HG02943 (cell line): ENCODE measurements at regions not wholly inside any gene's neighbourhood (a gene's known extent, or its start where the extent isn't known, plus 50 kb on each side); places are given as distances from the start of the nearest gene placed in this dataset.

Experiments used
- ATAC-seq: cut with Tn5 transposase; IDR thresholded peaks from one replicate; pipeline ENCODE4 v1.9.1; 2021; ENCODE audit warnings: mild to moderate bottlenecking, low read depth, moderate library complexity; ENCODE audit not compliant: unreplicated experiment

DNA sequence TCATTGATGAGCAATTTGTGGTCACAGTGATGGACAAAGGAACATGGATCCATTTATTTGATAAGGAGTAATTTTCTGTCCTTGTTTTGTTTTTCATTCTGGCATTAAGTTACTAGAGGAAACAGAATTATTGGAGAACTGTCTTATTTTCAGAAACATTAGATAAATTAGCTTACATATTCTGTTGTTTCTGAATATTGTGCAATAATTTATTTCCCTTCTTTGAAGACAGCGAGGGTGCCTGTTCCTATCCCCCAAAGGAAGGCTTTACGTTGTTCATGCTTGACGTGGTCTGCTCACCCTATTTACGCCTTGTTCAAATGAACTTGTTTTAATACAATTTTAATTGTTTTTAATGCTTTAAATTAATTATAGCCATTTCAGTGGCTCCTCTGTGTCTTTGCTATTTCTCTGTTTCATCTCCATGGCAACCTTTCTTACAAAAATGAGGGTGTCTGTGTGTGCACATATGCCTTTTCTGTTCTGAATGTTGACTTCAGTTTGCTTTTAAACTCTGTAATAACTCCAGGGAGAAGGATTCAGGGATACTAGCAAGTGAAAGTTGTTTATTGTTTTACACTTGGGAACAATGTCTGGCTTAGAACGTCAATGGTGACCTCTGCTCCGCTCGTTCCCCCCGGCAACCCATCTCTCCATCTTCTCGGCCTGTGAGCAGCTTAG is 138.3 kb upstream of the PLET1 start:
- no peak for ATAC-seq

DNA sequence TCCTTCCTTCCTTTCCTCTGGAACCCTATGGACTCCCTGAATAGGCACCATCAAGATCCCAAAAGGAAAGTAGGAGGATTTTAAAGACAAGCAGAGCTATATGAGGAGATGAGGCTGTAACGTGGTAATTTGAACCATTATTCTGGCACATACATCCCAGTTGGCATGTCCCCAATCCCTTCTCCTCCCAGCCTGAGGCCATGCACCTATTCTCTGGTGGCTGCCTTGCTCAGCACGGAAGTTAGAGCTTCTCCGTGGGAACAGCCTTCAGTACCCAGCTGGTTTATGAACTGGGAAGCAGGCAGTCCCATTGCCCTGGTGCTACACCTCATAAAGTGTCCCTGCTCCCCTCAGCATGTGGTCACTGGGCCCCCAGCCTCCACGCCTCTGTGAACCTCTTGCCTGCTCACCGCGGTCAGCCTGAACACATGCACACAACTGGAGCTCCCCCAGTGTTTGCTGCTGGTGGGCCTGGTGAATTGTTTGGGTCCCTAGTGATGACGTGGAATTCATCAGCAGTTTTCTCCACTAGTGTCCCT is 139.9 kb upstream of the PLET1 start:
- ATAC-seq, result no peak

DNA sequence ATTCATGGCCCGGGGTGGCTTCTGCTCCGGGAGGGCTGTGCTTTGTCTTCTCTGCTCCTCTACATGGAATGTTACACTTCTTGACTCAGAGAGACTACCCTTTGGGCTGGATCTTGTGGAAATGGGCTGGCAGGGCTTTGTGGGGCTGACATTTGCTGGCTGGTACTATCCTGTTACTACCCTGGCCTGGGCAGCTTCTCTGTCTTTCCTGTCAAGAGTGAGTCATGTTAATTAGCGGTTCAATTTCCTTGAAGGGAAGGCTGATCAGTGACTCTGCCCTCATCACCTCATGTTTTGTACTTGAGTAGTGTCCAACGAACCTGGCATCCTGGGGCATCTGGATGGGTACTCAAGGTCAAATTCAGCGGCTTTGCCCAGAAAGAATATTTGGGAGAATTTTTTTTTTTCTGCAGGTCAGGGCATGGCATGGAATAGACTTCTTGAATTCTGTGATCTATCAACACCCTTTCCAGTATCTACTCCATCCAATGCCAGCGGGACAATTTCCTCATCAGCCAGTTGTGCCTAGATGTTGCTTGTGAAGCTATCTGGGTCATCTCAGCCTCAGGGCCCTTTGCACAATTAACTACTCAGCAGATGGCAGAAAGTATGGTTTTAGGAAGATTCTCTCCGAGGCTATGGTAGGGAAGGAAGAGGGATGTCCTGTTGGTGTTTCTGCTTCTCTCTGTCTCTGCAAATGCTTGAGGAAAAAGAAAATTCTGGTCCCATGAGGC is 140.5 kb upstream of the PLET1 start:
- ATAC-seq, result no peak

DNA sequence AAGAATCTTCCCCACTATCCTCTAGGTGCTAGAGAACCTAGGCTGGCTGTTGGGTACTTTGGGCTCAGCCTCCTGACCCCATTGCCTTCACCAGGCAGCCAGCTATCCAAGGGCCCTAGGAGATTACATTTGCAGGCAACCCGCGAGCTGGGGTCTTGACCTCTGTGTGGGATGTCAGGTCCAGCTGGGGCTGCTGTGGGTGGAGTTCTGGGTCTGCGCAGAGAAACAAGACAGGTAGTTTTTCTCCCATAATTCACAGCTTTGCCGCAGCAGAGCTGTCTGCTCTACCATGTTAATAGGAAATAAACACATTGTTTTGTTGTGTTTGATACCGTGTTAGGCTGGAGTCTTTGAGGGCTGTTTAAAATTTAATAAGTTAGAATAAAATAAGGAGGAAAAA is 142.8 kb upstream of the PLET1 start:
- ATAC-seq, result no peak

DNA sequence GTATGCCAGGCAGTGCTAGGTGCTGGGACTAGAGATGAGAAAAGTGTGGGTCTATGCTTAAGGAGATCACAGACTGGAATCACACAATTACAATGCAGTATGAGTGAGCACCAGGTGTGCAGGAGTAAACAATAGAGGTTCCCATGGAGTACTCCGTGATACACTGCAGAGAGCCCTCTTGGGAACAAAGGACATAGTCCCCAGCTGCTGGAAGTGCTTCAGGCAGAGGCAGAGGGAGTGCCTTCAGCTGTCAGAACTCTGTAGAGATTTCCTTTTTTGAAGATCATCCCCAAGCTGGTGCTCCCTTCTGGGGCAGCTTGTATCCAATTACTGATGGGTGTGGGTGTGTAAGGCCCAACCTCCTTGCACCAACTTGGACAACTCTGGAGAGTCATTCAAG is 143.5 kb upstream of the PLET1 start:
- no peak for ATAC-seq

DNA sequence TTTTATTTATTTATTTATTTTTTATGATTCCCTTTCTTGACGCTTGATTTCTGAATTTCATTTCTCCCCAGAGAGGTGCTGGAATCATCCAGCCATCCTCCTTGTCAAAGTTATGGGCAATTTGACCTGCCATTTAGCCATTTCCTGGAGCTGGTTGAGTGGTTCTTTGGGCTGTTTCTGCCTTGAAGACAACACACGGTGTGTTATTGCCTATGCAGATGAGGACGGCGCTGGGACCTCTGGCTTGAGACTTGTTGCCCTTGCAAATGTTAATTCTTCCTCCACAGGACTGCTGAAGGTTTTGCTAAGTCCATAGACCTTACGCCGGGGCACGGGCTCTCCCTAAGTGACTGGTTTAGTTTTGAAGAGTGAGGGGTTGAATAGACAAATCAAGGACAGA is 147.9 kb upstream of the PLET1 start:
- ATAC-seq, result no peak

DNA sequence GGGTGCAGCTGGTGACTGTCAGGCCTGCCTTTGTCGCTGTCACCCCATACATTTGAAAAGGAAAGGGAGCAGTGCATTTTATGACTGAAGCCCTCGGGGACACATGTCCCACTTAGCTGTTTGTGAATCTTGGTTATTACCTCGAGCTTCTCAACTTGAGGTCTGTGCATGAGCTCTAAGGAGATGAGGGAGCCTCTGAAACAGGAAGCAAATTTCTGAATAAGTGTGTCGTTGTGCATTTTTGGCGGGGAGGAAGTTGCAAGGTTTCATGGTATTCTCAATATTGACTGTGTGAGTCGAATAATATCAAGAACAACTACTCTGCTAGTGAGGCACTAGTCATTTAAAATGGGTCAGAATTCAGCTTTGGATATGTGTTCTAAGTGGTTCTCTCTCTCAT is 149.7 kb upstream of the PLET1 start:
- no peak for ATAC-seq

DNA sequence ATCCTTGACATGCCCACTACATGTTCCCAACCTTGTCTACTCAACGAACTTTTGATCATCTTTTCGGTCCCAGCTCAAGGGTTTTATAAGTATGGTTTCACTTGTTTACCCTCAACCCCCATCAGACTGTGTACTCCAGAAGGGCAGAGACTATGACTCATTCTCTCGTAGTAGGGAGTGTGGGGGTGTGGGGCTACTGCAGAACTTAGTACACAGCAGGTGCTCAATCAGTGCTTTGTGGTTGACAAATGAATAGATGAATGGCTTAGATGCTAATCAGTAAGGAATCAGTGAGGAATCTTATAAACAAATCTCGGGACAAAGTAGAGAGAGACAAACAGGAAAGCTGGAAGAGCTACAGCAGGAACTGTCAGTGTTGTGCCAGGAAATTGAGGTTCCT is 151.7 kb upstream of the PLET1 start:
- ATAC-seq, result no peak

DNA sequence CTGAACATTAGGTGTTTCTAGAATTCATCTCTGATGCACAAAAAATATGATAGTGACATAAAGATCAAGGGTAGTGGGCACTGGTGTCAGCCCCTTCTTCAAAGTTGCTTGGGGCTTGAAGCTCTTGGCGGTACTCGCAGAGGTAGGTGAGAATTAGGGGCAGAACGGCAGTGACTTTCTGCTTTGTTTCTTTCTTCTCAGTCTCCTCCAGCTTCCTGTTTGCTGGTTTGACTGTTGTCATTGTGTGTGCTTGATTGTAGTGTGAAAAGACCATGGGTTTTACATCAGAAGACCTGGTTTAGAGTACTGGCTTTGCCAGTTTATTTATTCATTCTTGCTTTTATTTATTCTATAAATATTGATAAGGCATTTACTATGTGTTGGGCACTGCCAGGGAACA is 156.7 kb upstream of the PLET1 start:
- ATAC-seq, result no peak

DNA sequence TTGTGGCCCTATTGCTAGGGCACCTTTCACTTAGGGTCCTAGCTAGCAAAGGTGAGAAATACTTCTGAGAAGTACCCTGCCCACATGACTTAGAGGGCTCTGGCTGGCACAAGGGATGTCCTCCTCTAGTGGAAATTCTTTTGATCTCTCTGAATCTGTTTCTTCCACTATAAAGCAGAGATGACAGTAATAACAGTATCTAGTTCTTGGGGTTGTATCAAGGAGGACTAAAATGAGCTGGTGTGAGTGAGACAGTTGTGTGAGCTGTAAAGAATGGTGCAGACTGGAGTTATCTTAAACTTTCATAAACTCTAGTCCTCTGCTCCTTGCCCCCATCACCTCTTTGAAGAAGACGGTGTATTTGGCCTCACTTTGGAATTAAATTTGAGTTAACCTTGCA is 157.8 kb upstream of the PLET1 start:
- ATAC-seq, result no peak

DNA sequence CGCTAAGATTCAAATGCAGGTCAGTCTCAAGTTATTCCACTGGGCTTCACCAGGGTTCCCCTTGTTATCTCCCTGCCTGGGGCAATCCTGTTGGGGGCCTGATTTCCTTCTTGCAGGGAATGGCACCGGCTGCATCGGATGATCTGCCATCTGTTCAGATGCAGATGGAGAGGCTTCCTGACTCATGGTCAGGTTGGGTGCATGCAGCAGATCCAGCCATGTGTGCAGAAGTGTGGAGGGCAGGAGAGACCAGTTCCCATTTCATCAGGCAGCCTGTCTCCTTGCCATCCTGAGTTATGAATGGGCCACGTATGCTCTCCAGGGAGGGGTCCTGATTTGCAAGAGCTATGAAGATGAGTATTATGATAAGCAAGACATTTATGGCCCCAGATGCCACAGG is 161.2 kb upstream of the PLET1 start:
- ATAC-seq, result no peak

DNA sequence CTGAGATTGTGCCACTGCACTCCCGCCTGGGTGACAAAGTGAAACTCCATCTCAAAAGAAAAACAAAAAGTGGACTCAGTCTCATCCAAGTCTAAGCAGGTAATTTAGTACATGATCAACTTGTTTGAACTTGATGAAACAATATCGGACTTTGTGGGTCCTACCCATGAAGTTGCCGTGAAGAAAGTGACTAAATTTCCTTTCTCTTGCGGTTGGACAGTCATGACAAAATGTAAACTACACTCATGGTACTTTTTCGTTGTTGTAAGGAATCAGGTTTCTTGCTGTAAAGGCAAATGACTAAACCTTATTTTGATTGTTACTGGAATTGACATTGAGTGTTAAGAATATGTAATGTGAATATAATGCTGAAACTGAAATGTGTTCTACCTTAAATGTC is 164.5 kb upstream of the PLET1 start:
- no peak for ATAC-seq

DNA sequence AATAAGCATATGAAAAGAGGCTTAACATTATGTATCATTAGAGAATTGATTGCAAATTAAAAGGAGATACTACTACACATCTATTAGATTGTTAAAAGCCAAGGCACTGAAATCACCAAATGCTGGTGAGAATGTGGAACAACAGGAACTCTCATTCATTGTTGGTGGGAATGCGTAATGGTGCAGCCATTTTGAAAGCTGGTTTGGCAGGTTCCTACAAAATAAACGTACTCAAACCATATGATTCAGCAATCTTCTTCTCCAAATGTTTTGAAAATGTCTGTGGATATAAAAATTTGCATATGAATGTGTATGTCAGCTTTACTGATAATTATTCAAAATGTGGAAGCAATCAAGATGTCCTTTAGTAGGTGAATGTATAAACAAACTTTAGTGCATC is 176.4 kb upstream of the PLET1 start:
- ATAC-seq, result no peak

DNA sequence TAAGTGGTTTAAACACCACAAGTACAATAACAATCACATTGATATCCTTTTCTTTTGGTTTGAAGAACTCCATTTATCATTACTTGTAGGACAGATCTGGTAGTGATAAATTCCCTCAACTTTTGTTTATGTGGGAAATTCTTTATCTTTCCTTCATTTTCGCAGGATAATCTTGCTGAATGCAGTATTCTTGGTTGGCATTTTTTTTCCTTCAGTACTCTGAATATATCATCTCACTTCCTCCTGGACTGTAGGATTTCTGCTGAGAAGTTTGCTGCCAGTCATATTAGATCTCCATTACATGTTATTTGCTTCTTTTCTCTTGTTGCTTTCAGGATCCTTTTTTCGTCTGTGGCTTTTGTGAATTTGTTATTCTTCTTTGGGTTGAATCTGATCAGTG is 179.0 kb upstream of the PLET1 start:
- ATAC-seq, result no peak

DNA sequence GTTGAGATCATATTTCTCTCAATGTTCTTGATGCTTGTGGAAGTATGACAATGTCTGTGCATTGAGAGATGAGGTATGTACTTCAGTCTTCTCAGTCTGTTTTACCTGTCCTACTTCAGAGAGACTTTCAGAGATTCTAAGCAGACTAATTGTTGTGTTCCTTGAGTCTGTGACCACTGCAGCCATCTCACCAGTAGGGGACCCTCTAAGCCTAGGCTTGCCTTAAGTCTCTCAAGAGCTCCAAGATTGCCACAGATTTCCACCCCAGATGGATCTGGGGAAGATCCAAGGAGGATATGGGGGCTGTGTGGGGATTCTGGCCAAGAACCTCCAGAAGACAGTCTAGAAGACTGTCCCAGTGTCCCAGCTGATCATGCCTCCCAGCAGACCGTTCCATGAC is 179.9 kb upstream of the PLET1 start:
- ATAC-seq, result no peak

DNA sequence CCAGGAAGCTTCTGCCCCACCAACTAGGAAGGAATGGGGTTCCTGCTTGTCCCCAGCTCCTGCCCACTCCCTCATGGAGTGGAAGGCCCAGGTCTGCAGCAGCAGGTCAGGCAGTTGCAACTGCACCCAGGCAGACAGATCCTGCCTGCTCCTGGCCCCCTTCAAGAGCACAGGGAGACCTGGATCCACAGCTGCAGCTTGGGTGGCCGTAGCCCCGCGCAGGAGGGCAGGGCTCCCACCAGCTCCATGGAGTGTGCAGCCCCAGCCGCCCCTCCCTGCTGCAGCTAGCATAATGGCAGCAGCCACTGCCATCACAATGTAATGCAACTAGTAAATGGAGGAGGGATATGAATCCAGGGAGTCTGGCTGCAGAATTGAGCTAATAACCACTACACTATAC is 187.5 kb upstream of the PLET1 start:
- no peak for ATAC-seq

DNA sequence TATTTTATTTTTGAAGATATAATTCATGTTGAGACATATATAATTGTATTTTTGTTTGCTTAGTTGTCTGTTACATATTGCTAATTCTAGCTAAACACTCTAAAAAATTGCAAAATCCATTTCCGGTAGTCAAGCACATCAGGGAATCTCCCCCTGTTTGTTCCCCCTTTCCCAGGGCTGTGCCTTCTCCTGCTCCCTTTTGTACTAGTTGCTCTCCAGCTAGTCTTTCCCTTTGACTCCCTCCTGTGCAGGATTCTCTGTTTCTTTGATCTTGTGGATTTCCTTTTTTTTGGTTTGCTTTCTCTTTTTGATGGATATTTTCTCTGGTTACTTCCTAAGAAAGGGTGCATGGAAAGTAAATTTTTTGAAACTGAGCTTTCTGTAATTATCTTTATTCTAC is 188.1 kb upstream of the PLET1 start:
- no peak for ATAC-seq

DNA sequence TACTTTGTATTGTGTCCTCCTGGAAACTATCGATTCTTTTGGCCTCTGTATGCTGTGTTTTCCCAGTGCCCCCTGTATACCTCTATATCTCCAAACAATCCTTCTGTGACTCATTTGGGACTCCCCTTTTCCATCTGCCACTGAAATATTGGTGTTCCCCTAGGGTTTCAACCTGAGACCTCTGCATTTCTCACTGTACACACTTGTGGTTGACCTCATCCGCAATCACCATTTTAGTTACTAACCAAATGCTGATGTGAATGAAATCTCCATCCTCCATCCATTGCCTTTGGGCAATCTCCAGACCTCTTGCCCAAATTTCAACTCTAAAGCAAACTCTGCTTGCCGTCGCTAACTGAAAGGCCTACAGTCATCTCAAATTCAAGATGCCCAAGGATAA is 190.6 kb upstream of the PLET1 start:
- no peak for ATAC-seq

DNA sequence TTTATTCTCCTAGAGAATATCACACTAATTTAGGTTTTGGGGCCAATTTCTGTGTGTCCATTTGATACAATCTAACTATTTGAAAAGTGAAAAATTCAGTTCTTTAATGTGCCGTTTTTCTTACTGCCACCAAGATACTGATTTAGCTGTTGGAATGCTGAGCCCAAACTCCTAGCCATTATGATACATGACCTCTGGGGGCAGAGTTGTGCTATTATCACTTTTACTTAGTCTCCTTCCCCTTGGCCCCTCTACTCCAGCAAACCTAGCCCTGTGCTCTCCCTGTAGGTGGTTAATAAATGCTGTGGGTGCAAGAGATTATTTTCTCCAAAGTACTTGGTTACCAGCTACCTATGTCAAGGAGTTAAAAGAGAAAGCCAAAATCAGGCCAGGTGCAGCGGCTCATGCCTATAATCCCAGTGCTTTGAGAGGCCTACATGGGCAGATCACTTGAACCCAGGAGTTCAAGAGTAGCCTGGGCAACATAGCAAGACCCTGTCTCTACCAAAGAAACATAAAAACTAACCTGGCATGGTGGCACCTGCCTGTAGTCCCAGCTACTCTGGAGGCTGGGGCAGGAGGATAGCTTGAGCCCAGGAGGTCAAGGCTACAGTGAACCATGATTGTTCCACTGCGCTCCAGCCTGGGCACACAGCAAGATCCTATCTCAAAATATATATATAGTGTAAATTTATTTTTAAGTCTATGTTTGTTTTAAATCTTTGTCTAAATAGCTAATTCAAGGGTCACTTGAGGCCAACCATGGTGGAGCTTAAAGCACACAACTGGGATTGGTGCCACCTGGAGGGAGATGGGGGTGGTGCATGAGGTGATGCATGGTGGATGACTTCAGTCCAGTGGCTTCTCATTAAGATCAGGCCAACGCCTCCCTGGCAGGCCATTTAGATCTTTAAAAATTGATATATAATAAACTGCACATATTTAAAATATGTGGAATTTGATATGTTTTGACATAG is 193.2 kb upstream of the PLET1 start:
- no peak for ATAC-seq

DNA sequence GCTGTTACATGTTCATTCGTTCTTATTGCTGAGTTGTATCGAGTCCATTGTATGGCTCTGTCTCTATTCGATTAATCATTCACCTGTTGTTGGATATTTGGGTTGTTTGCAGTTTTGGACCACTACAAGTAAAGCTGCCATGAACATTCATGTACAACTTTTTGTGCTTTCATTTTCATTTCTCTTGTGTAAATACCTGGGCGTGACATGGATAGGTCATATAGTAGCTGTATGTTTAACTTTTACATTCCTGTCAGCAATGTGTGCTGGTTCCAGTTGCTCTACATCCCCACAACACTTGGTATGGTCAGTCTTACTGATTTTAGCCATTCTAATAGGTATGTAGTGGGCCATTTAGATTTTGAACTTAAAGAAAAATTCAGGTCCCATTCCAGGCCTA is 194.2 kb upstream of the PLET1 start:
- no peak for ATAC-seq

DNA sequence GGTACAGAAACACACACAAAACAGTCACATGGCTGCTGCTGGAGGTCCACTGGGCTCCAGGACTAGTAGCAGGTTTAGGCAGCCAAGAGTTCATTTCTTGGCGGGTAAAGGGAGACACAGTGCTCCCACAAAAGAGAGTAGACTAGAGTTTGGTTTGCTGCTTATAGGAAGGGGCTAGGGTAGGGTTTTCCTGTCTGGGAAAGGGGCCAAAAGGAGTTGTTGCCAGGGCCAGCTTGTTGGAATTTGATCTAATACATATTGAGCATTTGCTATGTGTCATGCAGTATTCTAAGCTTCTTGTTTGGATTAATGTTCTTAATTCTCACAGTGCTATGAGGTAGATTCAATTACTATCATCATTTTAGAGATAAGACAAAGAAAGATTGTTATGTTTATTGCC is 195.1 kb upstream of the PLET1 start:
- no peak for ATAC-seq
